Activated CD4-positive, alpha-beta memory T cell treated with anti-CD3 and anti-CD28 coated beads for 36 hours (primary cell): ENCODE measurements at regions not wholly inside any gene's neighbourhood (a gene's known extent, or its start where the extent isn't known, plus 50 kb on each side); places are given as distances from the start of the nearest gene placed in this dataset.
"Not testable (repeated sequence)": the region's sequence is repeated elsewhere in the genome, so short reads cannot be mapped to it uniquely, and the experiment has no call there.

Experiments used
- CTCF ChIA-PET: fragments of 350-600 bp; sonication (Branson Sonifier 250); formaldehyde crosslinking; loops from one replicate; lab custom pipeline; 2021; ENCODE audit warnings: antibody characterized with exemption, inconsistent platforms; lab: Charles Lee
- POLR2A ChIA-PET: fragments of 350-600 bp; sonication (Branson Sonifier 250); formaldehyde crosslinking; loops from one replicate; lab custom pipeline; 2021; ENCODE audit warnings: antibody characterized with exemption; lab: Charles Lee
- DNase-seq: peaks from one replicate; pipeline ENCODE4 v3.0.0-alpha.2; 2020
- H3K27ac Mint-ChIP-seq: one replicate; pipeline ENCODE4 v1.8.0; 2021; ENCODE audit warnings: mixed read lengths
- H3K27me3 Mint-ChIP-seq: one replicate; pipeline ENCODE4 v1.8.0; 2021; ENCODE audit warnings: mixed read lengths
- H3K36me3 Mint-ChIP-seq: one replicate; pipeline ENCODE4 v1.8.0; 2021; ENCODE audit warnings: mixed read lengths
- H3K4me1 Mint-ChIP-seq: one replicate; pipeline ENCODE4 v1.8.0; 2021; ENCODE audit warnings: low read depth, mixed read lengths
- H3K4me3 Mint-ChIP-seq: one replicate; pipeline ENCODE4 v1.8.0; 2021; ENCODE audit warnings: mild to moderate bottlenecking, mixed read lengths
- H3K9me3 Mint-ChIP-seq: one replicate; pipeline ENCODE4 v1.8.0; 2021; ENCODE audit warnings: mixed read lengths
- intact Hi-C: fragments of 100-400 bp; cut with micrococcal nuclease; formaldehyde crosslinking; loops from one replicate; pipeline ENCODE4 v1.15.1; 2023

GRCh38 chr7:10469476-10469875 lies 504.2 kb upstream of the PHF14 start:
- Mint-ChIP-seq H3K4me1 (no peaks in the 10 kb centered on the region), H3K36me3 (no peaks in the 10 kb centered on the region), H3K9me3 (no peaks in the 10 kb centered on the region), H3K4me3 (no peak overlapping the region), H3K27me3 (no peaks in the 10 kb centered on the region), H3K27ac (no peak overlapping the region)
- no peak for DNase-seq
- intact Hi-C loops = no loop called here
- ChIA-PET POLR2A (no interaction called here), CTCF (no interaction called here)

- Mint-ChIP-seq H3K4me1 (no peaks in the 10 kb centered on the region), H3K27ac (no peak overlapping the region), H3K9me3 (no peaks in the 10 kb centered on the region), H3K4me3 (no peak overlapping the region), H3K36me3 (no peaks in the 10 kb centered on the region), H3K27me3 (no peaks in the 10 kb centered on the region)
- intact Hi-C loops = no loop called here
- no peak for DNase-seq
- ChIA-PET POLR2A (no interaction called here), CTCF (no interaction called here)
These were observed 502.2 kb upstream of the PHF14 start for GRCh38 chr7:10471280-10472058.

GRCh38 chr7:10472115-10472514 lies 501.6 kb upstream of the PHF14 start:
- no peak for DNase-seq
- no peaks in the 10 kb centered on the region for H3K36me3 Mint-ChIP-seq
- ChIA-PET CTCF (no interaction called here), POLR2A (no interaction called here)
- no peaks in the 10 kb centered on the region for H3K9me3 Mint-ChIP-seq
- no peaks in the 10 kb centered on the region for H3K27me3 Mint-ChIP-seq
- no peak overlapping the region for H3K27ac Mint-ChIP-seq
- H3K4me1 Mint-ChIP-seq = no peaks in the 10 kb centered on the region
- intact Hi-C loops = no loop called here
- no peak overlapping the region for H3K4me3 Mint-ChIP-seq

- intact Hi-C loops = no loop called here
- Mint-ChIP-seq H3K4me1 (no peaks in the 10 kb centered on the region), H3K9me3 (no peaks in the 10 kb centered on the region), H3K36me3 (no peaks in the 10 kb centered on the region), H3K4me3 (no peak overlapping the region), H3K27me3 (no peaks in the 10 kb centered on the region), H3K27ac (no peak overlapping the region)
- ChIA-PET CTCF (no interaction called here), POLR2A (no interaction called here)
- no peak for DNase-seq
These were observed 500.1 kb upstream of the PHF14 start for GRCh38 chr7:10473569-10473968.

DNA sequence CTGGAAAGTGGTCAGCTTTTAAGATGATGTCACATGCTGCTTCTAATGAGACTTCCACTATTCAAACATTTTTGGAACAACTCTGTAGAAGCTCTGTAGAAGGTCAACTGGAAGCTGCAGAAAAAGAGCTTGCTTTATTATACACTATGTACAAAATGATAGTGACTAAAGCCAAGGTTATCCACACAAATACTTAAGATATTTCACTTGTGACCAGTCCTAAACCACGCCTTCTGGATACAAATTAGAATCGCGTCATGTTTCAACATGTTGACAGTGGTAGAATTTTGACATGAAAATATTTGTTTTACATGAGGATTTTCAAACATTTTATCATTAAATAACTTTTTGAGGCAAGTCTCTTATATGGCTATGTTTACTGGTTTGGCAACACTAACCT lies 499.6 kb upstream of the PHF14 start:
- Mint-ChIP-seq H3K27me3 (no peaks in the 10 kb centered on the region), H3K27ac (no peak overlapping the region), H3K4me3 (no peak overlapping the region), H3K9me3 (no peaks in the 10 kb centered on the region), H3K36me3 (no peaks in the 10 kb centered on the region), H3K4me1 (no peaks in the 10 kb centered on the region)
- intact Hi-C loops = no loop called here
- ChIA-PET POLR2A (no interaction called here), CTCF (no interaction called here)
- DNase-seq = no peak

GRCh38 chr7:10475940-10476641 lies 497.6 kb upstream of the PHF14 start:
- DNase-seq = no peak
- POLR2A ChIA-PET = no interaction called here
- H3K4me3 Mint-ChIP-seq = no peak overlapping the region
- H3K36me3 Mint-ChIP-seq = no peaks in the 10 kb centered on the region
- intact Hi-C loops = no loop called here
- no peaks in the 10 kb centered on the region for H3K4me1 Mint-ChIP-seq
- CTCF ChIA-PET = no interaction called here
- no peaks in the 10 kb centered on the region for H3K9me3 Mint-ChIP-seq
- no peak overlapping the region for H3K27ac Mint-ChIP-seq
- H3K27me3 Mint-ChIP-seq = no peaks in the 10 kb centered on the region

- H3K27ac Mint-ChIP-seq = no peak overlapping the region
- H3K4me3 Mint-ChIP-seq = no peak overlapping the region
- intact Hi-C loops = no loop called here
- no peaks in the 10 kb centered on the region for H3K4me1 Mint-ChIP-seq
- H3K27me3 Mint-ChIP-seq = no peaks in the 10 kb centered on the region
- ChIA-PET POLR2A (no interaction called here), CTCF (no interaction called here)
- no peaks in the 10 kb centered on the region for H3K36me3 Mint-ChIP-seq
- no peak for DNase-seq
- H3K9me3 Mint-ChIP-seq = no peaks in the 10 kb centered on the region
These were observed 497.0 kb upstream of the PHF14 start for GRCh38 chr7:10476642-10477041.

GRCh38 chr7:10483671-10484070 lies 490.0 kb upstream of the PHF14 start:
- H3K27me3 Mint-ChIP-seq = no peaks in the 10 kb centered on the region
- DNase-seq = no peak
- intact Hi-C loops = no loop called here
- POLR2A ChIA-PET = no interaction called here
- no peaks in the 10 kb centered on the region for H3K4me1 Mint-ChIP-seq
- H3K4me3 Mint-ChIP-seq = no peak overlapping the region
- H3K36me3 Mint-ChIP-seq = no peaks in the 10 kb centered on the region
- H3K27ac Mint-ChIP-seq = no peak overlapping the region
- no peaks in the 10 kb centered on the region for H3K9me3 Mint-ChIP-seq
- CTCF ChIA-PET = no interaction called here

GRCh38 chr7:10484767-10485166 lies 488.9 kb upstream of the PHF14 start:
- Mint-ChIP-seq H3K27ac (no peak overlapping the region), H3K9me3 (no peaks in the 10 kb centered on the region), H3K36me3 (no peaks in the 10 kb centered on the region), H3K4me1 (no peaks in the 10 kb centered on the region), H3K4me3 (no peak overlapping the region), H3K27me3 (no peaks in the 10 kb centered on the region)
- CTCF ChIA-PET = no interaction called here
- no peak for DNase-seq
- POLR2A ChIA-PET = no interaction called here
- intact Hi-C loops = no loop called here

DNA sequence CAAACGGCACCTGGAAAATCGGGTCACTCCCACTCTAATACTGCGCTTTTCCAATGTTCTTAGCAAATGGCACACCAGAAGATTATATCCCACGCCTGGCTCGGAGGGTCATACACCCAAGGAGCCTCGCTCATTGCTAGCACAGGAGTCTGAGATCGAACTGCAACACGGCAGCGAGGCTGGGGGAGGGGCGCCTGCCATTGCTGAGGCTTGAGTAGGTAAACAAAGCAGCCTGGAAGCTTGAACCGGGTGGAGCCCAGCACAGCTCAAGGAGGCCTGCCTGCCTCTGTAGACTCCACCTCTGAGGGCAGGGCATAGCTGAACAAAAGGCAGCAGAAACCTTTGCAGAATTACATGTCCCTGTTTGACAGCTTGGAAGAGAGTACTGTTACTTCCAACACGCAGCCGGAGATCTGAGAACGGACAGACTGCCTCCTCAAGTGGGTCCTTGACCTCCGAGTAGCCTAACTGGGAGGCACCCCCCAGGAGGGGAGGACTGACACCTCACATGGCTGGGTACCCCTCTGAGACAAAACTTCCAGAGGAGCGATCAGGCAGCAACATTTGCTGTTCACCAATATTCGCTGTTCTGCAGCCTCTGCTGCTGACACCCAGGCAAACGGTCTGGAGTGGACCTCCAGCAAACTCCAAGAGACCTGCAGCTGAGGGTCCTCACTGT lies 472.3 kb upstream of the PHF14 start:
- POLR2A ChIA-PET, H3K36me3 Mint-ChIP-seq, H3K4me3 Mint-ChIP-seq, intact Hi-C loops, H3K4me1 Mint-ChIP-seq, CTCF ChIA-PET, H3K27ac Mint-ChIP-seq, DNase-seq, H3K27me3 Mint-ChIP-seq: not testable (repeated sequence)
- peaks cover 18% of the 10 kb centered on the region for H3K9me3 Mint-ChIP-seq

GRCh38 chr7:10507032-10507431 lies 466.6 kb upstream of the PHF14 start:
- ChIA-PET POLR2A (no interaction called here), CTCF (no interaction called here)
- Mint-ChIP-seq H3K27me3 (no peaks in the 10 kb centered on the region), H3K36me3 (no peaks in the 10 kb centered on the region), H3K27ac (no peak overlapping the region), H3K4me3 (no peak overlapping the region), H3K4me1 (no peaks in the 10 kb centered on the region), H3K9me3 (peaks cover 11% of the 10 kb centered on the region)
- intact Hi-C loops = no loop called here
- no peak for DNase-seq

DNA sequence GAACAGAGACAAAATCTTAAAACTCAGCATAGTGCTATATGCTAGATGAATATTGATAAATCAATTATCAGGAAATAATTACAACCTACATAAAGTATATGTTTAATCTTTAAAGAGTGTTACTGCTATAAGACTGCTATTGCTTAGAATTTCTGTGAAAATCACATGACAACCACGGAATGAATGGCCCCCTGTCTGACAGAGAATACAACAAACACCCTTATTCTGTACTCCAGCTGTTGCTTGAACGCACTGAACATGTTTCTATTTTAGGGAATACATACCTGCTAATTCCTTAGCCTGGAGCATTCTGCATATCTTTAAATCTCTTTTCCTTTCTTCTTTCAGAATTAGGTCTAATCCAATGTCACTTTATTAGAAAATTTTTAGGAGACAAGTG lies 452.4 kb upstream of the PHF14 start:
- ChIA-PET CTCF (no interaction called here), POLR2A (no interaction called here)
- no peaks in the 10 kb centered on the region for H3K36me3 Mint-ChIP-seq

More for the DNA sequence above, 452.4 kb upstream of the PHF14 start:
- Mint-ChIP-seq H3K9me3 (no peaks in the 10 kb centered on the region), H3K4me1 (no peaks in the 10 kb centered on the region), H3K4me3 (no peak overlapping the region), H3K27ac (no peak overlapping the region), H3K27me3 (no peaks in the 10 kb centered on the region)
- intact Hi-C loops = no loop called here
- no peak for DNase-seq
